IPS-15b (cell line): ENCODE measurements at regions not wholly inside any gene's neighbourhood (a gene's known extent, or its start where the extent isn't known, plus 50 kb on each side); places are given as distances from the start of the nearest gene placed in this dataset.

Source experiments
- H3K27me3 ChIP-seq: one replicate; pipeline ENCODE4 v1.6.1; 2013; ENCODE audit warnings: low read length; ENCODE audit not compliant: control insufficient read depth, insufficient read depth
- H3K36me3 ChIP-seq: one replicate; pipeline ENCODE4 v1.6.1; 2013; ENCODE audit warnings: low read length; ENCODE audit not compliant: control insufficient read depth, insufficient read depth
- H3K4me1 ChIP-seq: one replicate; pipeline ENCODE4 v1.6.1; 2013; ENCODE audit warnings: mild to moderate bottlenecking, low read length; ENCODE audit not compliant: control insufficient read depth, insufficient read depth
- H3K4me3 ChIP-seq: one replicate; pipeline ENCODE4 v1.5.1; 2013; ENCODE audit warnings: low read depth, low read length
- H3K9ac ChIP-seq: one replicate; pipeline ENCODE4 v1.6.1; 2013; ENCODE audit warnings: low read depth, mild to moderate bottlenecking, low read length
- H3K9me3 ChIP-seq: one replicate; pipeline ENCODE4 v1.6.1; 2013; ENCODE audit warnings: mild to moderate bottlenecking, low read length; ENCODE audit not compliant: control insufficient read depth, insufficient read depth

GRCh38 chr5:88503041-88503345 lies 234.3 kb upstream of the TMEM161B start:
- H3K4me1 ChIP-seq = peaks cover 5% of the 10 kb centered on the region

GRCh38 chr5:88502179-88503040 lies 233.8 kb upstream of the TMEM161B start:
- H3K9ac ChIP-seq = no peak overlapping the region

More at GRCh38 chr5:88503041-88503345, 234.3 kb upstream of the TMEM161B start:
- Histone ChIP-seq H3K9me3 (no peaks in the 10 kb centered on the region), H3K36me3 (no peaks in the 10 kb centered on the region), H3K4me3 (no peak overlapping the region), H3K27me3 (no peaks in the 10 kb centered on the region), H3K9ac (no peak overlapping the region)

GRCh38 chr5:88495810-88496209 lies 227.2 kb upstream of the TMEM161B start:
- H3K9ac ChIP-seq = no peak overlapping the region
- H3K9me3 ChIP-seq = no peaks in the 10 kb centered on the region
- peaks cover 8% of the 10 kb centered on the region for H3K4me1 ChIP-seq
- no peaks in the 10 kb centered on the region for H3K36me3 ChIP-seq
- H3K27me3 ChIP-seq = no peaks in the 10 kb centered on the region
- H3K4me3 ChIP-seq = no peak overlapping the region

More at GRCh38 chr5:88502179-88503040, 233.8 kb upstream of the TMEM161B start:
- H3K4me3 ChIP-seq = no peak overlapping the region
- no peaks in the 10 kb centered on the region for H3K27me3 ChIP-seq
- H3K9me3 ChIP-seq = no peaks in the 10 kb centered on the region
- H3K4me1 ChIP-seq = peaks cover 5% of the 10 kb centered on the region
- no peaks in the 10 kb centered on the region for H3K36me3 ChIP-seq

- Histone ChIP-seq H3K36me3 (no peaks in the 10 kb centered on the region), H3K9ac (no peak overlapping the region), H3K4me3 (no peak overlapping the region), H3K27me3 (no peaks in the 10 kb centered on the region), H3K4me1 (peaks cover 17% of the 10 kb centered on the region), H3K9me3 (no peaks in the 10 kb centered on the region)
Observed at GRCh38 chr5:88490874-88491273, 222.2 kb upstream of the TMEM161B start.

GRCh38 chr5:88489364-88489763 lies 220.7 kb upstream of the TMEM161B start:
- Histone ChIP-seq H3K9ac (no peak overlapping the region), H3K4me3 (no peak overlapping the region), H3K9me3 (no peaks in the 10 kb centered on the region), H3K27me3 (no peaks in the 10 kb centered on the region), H3K4me1 (peaks cover 17% of the 10 kb centered on the region), H3K36me3 (no peaks in the 10 kb centered on the region)

- Histone ChIP-seq H3K9me3 (no peaks in the 10 kb centered on the region), H3K9ac (no peak overlapping the region), H3K4me3 (no peak overlapping the region), H3K36me3 (no peaks in the 10 kb centered on the region), H3K4me1 (peaks cover 17% of the 10 kb centered on the region), H3K27me3 (no peaks in the 10 kb centered on the region)
Observed at GRCh38 chr5:88488561-88488960, 219.9 kb upstream of the TMEM161B start.

- Histone ChIP-seq H3K27me3 (no peaks in the 10 kb centered on the region), H3K4me3 (no peak overlapping the region), H3K9ac (no peak overlapping the region), H3K4me1 (peaks cover 17% of the 10 kb centered on the region), H3K36me3 (no peaks in the 10 kb centered on the region), H3K9me3 (no peaks in the 10 kb centered on the region)
Observed at GRCh38 chr5:88488130-88488529, 219.5 kb upstream of the TMEM161B start.

- Histone ChIP-seq H3K4me1 (peaks cover 21% of the 10 kb centered on the region), H3K27me3 (no peaks in the 10 kb centered on the region)
Observed at GRCh38 chr5:88487066-88487465, 218.4 kb upstream of the TMEM161B start.

GRCh38 chr5:88486431-88486830 lies 217.8 kb upstream of the TMEM161B start:
- H3K9ac ChIP-seq = no peak overlapping the region
- no peaks in the 10 kb centered on the region for H3K9me3 ChIP-seq
- no peaks in the 10 kb centered on the region for H3K27me3 ChIP-seq
- no peaks in the 10 kb centered on the region for H3K36me3 ChIP-seq
- H3K4me3 ChIP-seq = no peak overlapping the region
- peaks cover 19% of the 10 kb centered on the region for H3K4me1 ChIP-seq

More at GRCh38 chr5:88487066-88487465, 218.4 kb upstream of the TMEM161B start:
- Histone ChIP-seq H3K36me3 (no peaks in the 10 kb centered on the region), H3K9ac (no peak overlapping the region), H3K4me3 (no peak overlapping the region), H3K9me3 (no peaks in the 10 kb centered on the region)

- no peaks in the 10 kb centered on the region for H3K36me3 ChIP-seq
- H3K9me3 ChIP-seq = no peaks in the 10 kb centered on the region
- peaks cover 17% of the 10 kb centered on the region for H3K4me1 ChIP-seq
- no peaks in the 10 kb centered on the region for H3K27me3 ChIP-seq
- H3K4me3 ChIP-seq = no peak overlapping the region
- no peak overlapping the region for H3K9ac ChIP-seq
Observed at GRCh38 chr5:88485531-88485930, 216.9 kb upstream of the TMEM161B start.

GRCh38 chr5:88483964-88484672 lies 215.5 kb upstream of the TMEM161B start:
- no peaks in the 10 kb centered on the region for H3K27me3 ChIP-seq
- H3K9ac ChIP-seq = no peak overlapping the region
- no peaks in the 10 kb centered on the region for H3K9me3 ChIP-seq
- no peaks in the 10 kb centered on the region for H3K36me3 ChIP-seq
- no peak overlapping the region for H3K4me3 ChIP-seq
- H3K4me1 ChIP-seq = peaks cover 17% of the 10 kb centered on the region
